ENCODE measurements at regions not wholly inside any gene's neighbourhood (a gene's known extent, or its start where the extent isn't known, plus 50 kb on each side); places are given as distances from the start of the nearest gene placed in this dataset.

GRCh38 chr3:193933451-193933850 is 202.5 kb upstream of the HES1 start:
- Histone ChIP-seq H2AK5ac (ENCODE audit: low read depth, low read length) (no peak overlapping the region), H3K18ac (ENCODE audit: extremely low read depth, low read length) (no peak overlapping the region), H3K4me3 (ENCODE audit: extremely low read depth in 1 of 4, insufficient read depth in 2 of 4, low read depth in 3 of 4, low read length in 4 of 4) (no peak overlapping the region), H3K4ac (replicated peaks; ENCODE audit: insufficient read length, low read depth, low read length) (no peak overlapping the region), H2BK5ac (ENCODE audit: low read depth, low read length) (no peak overlapping the region), H2BK12ac (ENCODE audit: low read depth, low read length) (no peak overlapping the region), H4K5ac (ENCODE audit: insufficient read length, low read depth, low read length) (no peak overlapping the region), H3K4me1 (replicated peaks in 1 of 4; ENCODE audit: control insufficient read depth in 3 of 4, insufficient read depth in 4 of 4, low read length in 3 of 4) (peaks cover 0 to 2% (median under 1%) of the 10 kb centered on the region in 4 experiments; a peak in 3 of 7 replicates), H3K14ac (ENCODE audit: insufficient read length) (no peak overlapping the region), H3K79me1 (ENCODE audit: low read depth, low read length) (no peaks in the 10 kb centered on the region), H4K20me1 (replicated peaks in 1 of 2; ENCODE audit: control insufficient read depth in 1 of 2, insufficient read depth in 2 of 2, low read length in 2 of 2) (no peaks in the 10 kb centered on the region), H4K91ac (replicated peaks; ENCODE audit: insufficient read length, low read length) (no peak overlapping the region), H3K4me2 (ENCODE audit: insufficient read depth in 1 of 2, low read depth in 2 of 2, low read length in 2 of 2) (no peak overlapping the region), H3K79me2 (ENCODE audit: control insufficient read depth in 1 of 2, insufficient read depth in 2 of 2, low read length in 2 of 2) (no peaks in the 10 kb centered on the region), H3K27me3 (replicated peaks in 1 of 4; ENCODE audit: control insufficient read depth in 3 of 4, extremely low read depth in 1 of 4, insufficient read depth in 3 of 4, low read length in 3 of 4) (no peaks in the 10 kb centered on the region; a peak in 1 of 7 replicates), H3K27ac (ENCODE audit: low read depth, low read length) (no peak overlapping the region), H3K9ac (replicated peaks in 1 of 4; ENCODE audit: extremely low read depth in 1 of 4, low read depth in 3 of 4, low read length in 3 of 4) (no peak overlapping the region), H3K36me3 (ENCODE audit: control insufficient read depth in 2 of 4, insufficient read depth in 4 of 4, low read length in 3 of 4) (no peaks in the 10 kb centered on the region), H2BK120ac (replicated peaks; ENCODE audit: low read depth, low read length) (peak overlapping the region; percentile 37), H2AFZ (ENCODE audit: low read length) (no peak overlapping the region), H3K56ac (replicated peaks; ENCODE audit: insufficient read length, low read depth, low read length) (no peak overlapping the region), H4K8ac (ENCODE audit: extremely low read depth, insufficient read depth, low read length) (no peak overlapping the region; the same call in 1 of the 2 replicates), H3K23ac (ENCODE audit: insufficient read length) (no peak overlapping the region), H3K9me3 (ENCODE audit: insufficient read depth in 2 of 2, low read depth in 1 of 2, low read length in 1 of 2) (0 out of 4 replicates have a peak, but pooled peaks cover 0 to 4% of the 10 kb centered on the region in 2 experiments), H3K23me2 (ENCODE audit: low read depth, low read length) (no peaks in the 10 kb centered on the region), H2BK15ac (ENCODE audit: low read length) (0 out of 2 replicates have a peak overlapping the region, but pooled peaks have one; percentile 20), H2BK20ac (ENCODE audit: low read length) (no peak overlapping the region)
- ChIA-PET POLR2A (ENCODE audit: partially characterized antibody) (no interaction called here), CTCF (ENCODE audit: partially characterized antibody) (interaction anchor here (1.2 to 2.8 kb wide), 4 partner anchors 10 to 382 kb away, joined by 3 to 9 read pairs (median 6); no protein-coding TSS in a partner anchor)
- no peak for DNase-seq (ENCODE audit: low read depth in 1 of 2, low spot score in 2 of 2)
- WGBS, 2 experiments (ENCODE audit: extremely low coverage in 1 of 2, insufficient coverage in 1 of 2, insufficient read length in 1 of 2, insufficient replicate concordance in 2 of 2, low coverage in 1 of 2, low lambda C conversion rate in 2 of 2, missing lambda C conversion rate in 1 of 2) = 95% methylated on average over 1 of the region's 1 CpG; no CpG with 5 or more reads in 1 of the 2 experiments
- no peak for FAIRE-seq

Data from H1 (cell line).